Endodermal cell (in vitro differentiated cells): ENCODE measurements at regions not wholly inside any gene's neighbourhood (a gene's known extent, or its start where the extent isn't known, plus 50 kb on each side); places are given as distances from the start of the nearest gene placed in this dataset.

Experiments used
- DNase-seq: peaks from one replicate; pipeline ENCODE4 v3.0.0-alpha.2; 2017
- H3K27ac ChIP-seq: 2 replicates; pipeline ENCODE4 v1.5.1; 2013; ENCODE audit warnings: mild to moderate bottlenecking, low read depth, low read length, moderate library complexity
- H3K27me3 ChIP-seq: 2 replicates; pipeline ENCODE4 v1.6.1; 2013; ENCODE audit warnings: mild to moderate bottlenecking, low read length, moderate library complexity; ENCODE audit not compliant: insufficient read depth, control insufficient read depth, poor library complexity, severe bottlenecking
- H3K36me3 ChIP-seq: 2 replicates; pipeline ENCODE4 v1.7.0; 2013; ENCODE audit warnings: mild to moderate bottlenecking, low read length, moderate library complexity; ENCODE audit not compliant: control insufficient read depth, insufficient read depth
- H3K4me1 ChIP-seq: one replicate; pipeline ENCODE4 v1.7.0; 2013; ENCODE audit warnings: low read length; ENCODE audit not compliant: control insufficient read depth, insufficient read depth
- H3K4me3 ChIP-seq: 2 replicates; pipeline ENCODE4 v1.5.1; 2013; ENCODE audit warnings: mild to moderate bottlenecking, low read length, moderate library complexity
- H3K9ac ChIP-seq: 2 replicates; pipeline ENCODE4 v1.6.1; 2013; ENCODE audit warnings: mild to moderate bottlenecking, low read length, moderate library complexity; ENCODE audit not compliant: poor library complexity, severe bottlenecking; ENCODE audit errors: extremely low read depth
- H3K9me3 ChIP-seq: 2 replicates; pipeline ENCODE4 v1.6.1; 2013; ENCODE audit warnings: mild to moderate bottlenecking, low read length, moderate library complexity; ENCODE audit not compliant: control insufficient read depth
- H3K27ac Mint-ChIP-seq: 2 replicates; pipeline ENCODE4 v1.8.0; 2020; ENCODE audit warnings: mixed read lengths
- H3K27me3 Mint-ChIP-seq: 2 replicates; pipeline ENCODE4 v1.8.0; 2021; ENCODE audit warnings: mild to moderate bottlenecking, mixed read lengths; ENCODE audit not compliant: insufficient read depth
- H3K36me3 Mint-ChIP-seq: 2 replicates; pipeline ENCODE4 v1.8.0; 2020; ENCODE audit warnings: low read depth, mixed read lengths
- H3K4me1 Mint-ChIP-seq: 2 replicates; pipeline ENCODE4 v1.8.0; 2020; ENCODE audit warnings: mixed read lengths
- H3K4me3 Mint-ChIP-seq: 2 replicates; pipeline ENCODE4 v1.8.0; 2020; ENCODE audit warnings: mild to moderate bottlenecking, moderate library complexity, mixed read lengths
- H3K9me3 Mint-ChIP-seq: 2 replicates; pipeline ENCODE4 v1.8.0; 2020; ENCODE audit warnings: mild to moderate bottlenecking, mixed read lengths
- WGBS, 2 experiments: methylation state at CpG; one replicate each; pipeline versions ENCODE4 v1.1.5 to v1.1.7; 2013; ENCODE audit warnings: missing lambda C conversion rate in 2 of 2, mixed read lengths in 1 of 2; ENCODE audit not compliant: insufficient coverage in 1 of 2, insufficient read length in 1 of 2; 5-methylcytosine and 5-hydroxymethylcytosine counted together
- TF ChIP-seq, protein P1 (sequence below): fragments of 200-600 bp; sonication (generic); conservative IDR thresholded peaks from 2 replicates; pipeline ENCODE4 v1.5.0; 2021; ENCODE audit warnings: antibody characterized with exemption, mild to moderate bottlenecking

DNA sequence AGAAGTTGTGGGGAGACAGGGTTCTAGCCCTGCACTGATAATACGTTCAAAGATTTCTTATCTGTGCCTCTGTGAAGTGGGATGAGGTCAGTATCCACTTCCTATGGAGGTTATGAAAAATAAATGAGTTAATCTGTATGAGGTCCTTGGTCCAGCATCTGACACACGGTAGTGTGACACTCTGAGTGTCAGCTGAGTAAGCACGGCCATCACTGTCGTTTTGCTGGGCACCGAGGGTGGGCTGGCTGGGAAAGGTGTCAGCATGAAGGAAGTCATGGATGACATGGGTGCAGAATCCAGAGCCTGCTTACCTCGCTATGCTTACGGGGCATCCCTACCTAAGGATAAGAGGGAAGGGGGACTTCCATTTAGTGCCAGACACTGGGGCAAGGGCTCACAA is 150.3 kb downstream of the INHBB start:
- Mint-ChIP-seq H3K27ac (no peak overlapping the region), H3K36me3 (no peaks in the 10 kb centered on the region), H3K4me3 (no peak overlapping the region), H3K9me3 (no peaks in the 10 kb centered on the region), H3K4me1 (no peaks in the 10 kb centered on the region), H3K27me3 (peaks cover 16% of the 10 kb centered on the region)
- Histone ChIP-seq H3K27me3 (peaks cover 13% of the 10 kb centered on the region), H3K4me1 (no peaks in the 10 kb centered on the region), H3K9ac (no peak overlapping the region), H3K9me3 (no peaks in the 10 kb centered on the region), H3K36me3 (no peaks in the 10 kb centered on the region), H3K4me3 (no peak overlapping the region), H3K27ac (no peak overlapping the region)
- TF ChIP-seq, protein P1, sequence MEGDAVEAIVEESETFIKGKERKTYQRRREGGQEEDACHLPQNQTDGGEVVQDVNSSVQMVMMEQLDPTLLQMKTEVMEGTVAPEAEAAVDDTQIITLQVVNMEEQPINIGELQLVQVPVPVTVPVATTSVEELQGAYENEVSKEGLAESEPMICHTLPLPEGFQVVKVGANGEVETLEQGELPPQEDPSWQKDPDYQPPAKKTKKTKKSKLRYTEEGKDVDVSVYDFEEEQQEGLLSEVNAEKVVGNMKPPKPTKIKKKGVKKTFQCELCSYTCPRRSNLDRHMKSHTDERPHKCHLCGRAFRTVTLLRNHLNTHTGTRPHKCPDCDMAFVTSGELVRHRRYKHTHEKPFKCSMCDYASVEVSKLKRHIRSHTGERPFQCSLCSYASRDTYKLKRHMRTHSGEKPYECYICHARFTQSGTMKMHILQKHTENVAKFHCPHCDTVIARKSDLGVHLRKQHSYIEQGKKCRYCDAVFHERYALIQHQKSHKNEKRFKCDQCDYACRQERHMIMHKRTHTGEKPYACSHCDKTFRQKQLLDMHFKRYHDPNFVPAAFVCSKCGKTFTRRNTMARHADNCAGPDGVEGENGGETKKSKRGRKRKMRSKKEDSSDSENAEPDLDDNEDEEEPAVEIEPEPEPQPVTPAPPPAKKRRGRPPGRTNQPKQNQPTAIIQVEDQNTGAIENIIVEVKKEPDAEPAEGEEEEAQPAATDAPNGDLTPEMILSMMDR = no peak
- 91 to 94% methylated on average over 7 of the region's 7 CpGs for WGBS, 2 experiments
- no peak for DNase-seq

DNA sequence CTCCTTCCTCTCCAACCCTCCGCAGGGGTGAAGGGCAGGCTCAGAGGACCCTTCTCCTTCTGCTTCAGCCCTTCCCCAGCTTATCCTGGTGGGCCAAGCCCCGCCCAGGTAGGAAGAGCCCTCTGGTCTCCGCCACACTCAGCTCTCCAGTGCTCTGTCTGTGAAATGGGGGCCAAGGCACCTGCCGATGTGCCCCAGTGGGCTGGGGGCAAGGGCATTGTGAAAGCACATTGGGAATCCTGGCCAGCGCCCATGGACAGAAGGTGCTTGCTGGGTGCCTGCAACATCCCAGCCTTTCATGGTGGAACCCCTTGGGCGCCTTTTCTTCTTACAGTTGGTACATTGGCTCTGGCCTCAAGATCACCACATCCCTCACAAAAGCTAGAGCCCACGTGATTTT is 150.8 kb downstream of the INHBB start:
- no peak for DNase-seq
- Mint-ChIP-seq H3K36me3 (no peaks in the 10 kb centered on the region), H3K27me3 (peaks cover 11% of the 10 kb centered on the region), H3K4me1 (no peaks in the 10 kb centered on the region), H3K9me3 (no peaks in the 10 kb centered on the region), H3K4me3 (no peak overlapping the region), H3K27ac (no peak overlapping the region)
- Histone ChIP-seq H3K27ac (no peak overlapping the region), H3K9me3 (no peaks in the 10 kb centered on the region), H3K36me3 (no peaks in the 10 kb centered on the region), H3K4me3 (no peak overlapping the region), H3K4me1 (no peaks in the 10 kb centered on the region), H3K9ac (no peak overlapping the region), H3K27me3 (peaks cover 7% of the 10 kb centered on the region)
- TF ChIP-seq, protein P1 = no peak
- 85% methylated on average over 7 of the region's 7 CpGs for WGBS, 2 experiments

DNA sequence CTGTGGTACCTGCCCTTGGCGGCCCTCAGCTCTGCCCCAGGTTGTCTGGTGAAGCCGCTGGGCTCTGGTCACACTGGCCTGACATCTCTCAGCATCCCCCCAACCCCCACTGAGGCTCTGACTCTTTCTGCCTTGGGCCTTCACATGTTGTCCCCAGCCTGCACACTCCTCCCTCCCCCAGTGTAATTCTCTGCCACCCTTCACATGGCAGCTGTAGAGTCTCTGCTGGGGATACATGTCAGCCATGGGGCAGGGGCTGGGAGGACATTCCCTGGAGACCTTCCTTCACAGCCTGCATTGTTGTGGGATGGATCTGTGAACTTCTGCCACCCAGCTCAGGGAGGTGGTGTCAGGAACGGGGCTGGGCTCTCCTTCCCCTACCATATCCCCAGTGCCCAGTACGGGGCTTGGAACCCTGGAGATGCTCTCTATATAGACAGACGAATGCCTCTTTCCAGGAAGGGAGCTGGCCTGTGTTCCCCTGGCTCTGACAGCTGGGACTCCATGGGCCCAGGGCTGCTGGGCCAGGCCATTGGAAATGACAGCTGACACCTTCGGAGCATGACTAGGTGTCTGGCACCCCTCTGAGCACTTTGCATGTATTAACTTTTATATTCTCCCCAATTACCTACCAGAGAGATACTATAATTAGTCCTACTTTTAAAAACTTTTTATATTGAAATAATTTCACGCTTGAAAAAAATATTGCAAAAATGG is 151.5 kb downstream of the INHBB start:
- Histone ChIP-seq H3K27ac (no peak overlapping the region), H3K9ac (no peak overlapping the region), H3K36me3 (no peaks in the 10 kb centered on the region), H3K4me1 (no peaks in the 10 kb centered on the region), H3K27me3 (peaks cover 7% of the 10 kb centered on the region), H3K9me3 (no peaks in the 10 kb centered on the region), H3K4me3 (no peak overlapping the region)
- H3K9me3 Mint-ChIP-seq = no peaks in the 10 kb centered on the region
- TF ChIP-seq, protein P1 = no peak
- no peaks in the 10 kb centered on the region for H3K4me1 Mint-ChIP-seq
- no peak overlapping the region for H3K4me3 Mint-ChIP-seq
- H3K27ac Mint-ChIP-seq = no peak overlapping the region
- H3K27me3 Mint-ChIP-seq = peaks cover 8% of the 10 kb centered on the region
- WGBS, 2 experiments = 89 to 100% methylated on average over 3 to 7 of the region's 7 CpGs
- no peaks in the 10 kb centered on the region for H3K36me3 Mint-ChIP-seq
- no peak for DNase-seq
